ENCODE measurements at regions not wholly inside any gene's neighbourhood (a gene's known extent, or its start where the extent isn't known, plus 50 kb on each side); places are given as distances from the start of the nearest gene placed in this dataset.

GRCh38 chr19:20423381-20424197 is 142.0 kb downstream of the ZNF737 start:
- no peak for TF ChIP-seq CTCF (IDR thresholded peaks at IDR 0.05)
- WGBS, 2 donors: 3 to 5% methylated on average over 44 of the region's 44 CpGs
- H3K36me3 ChIP-seq: peaks cover 0 to 3% (median 0%) of the 10 kb centered on the region in 9 donors
- H3K9me3 ChIP-seq: peaks cover 0 to 6% (median 0%) of the 10 kb centered on the region in 11 donors
- H3K4me1 ChIP-seq: peaks cover 0 to 7% (median 0%) of the 10 kb centered on the region in 9 donors
- DNase-seq (peak; percentile 52 to 57), ATAC-seq (peak; percentile 52 to 79 (median 69))
- no peaks in the 10 kb centered on the region for H3K27me3 ChIP-seq
- peak overlapping the region; percentile 10 to 80 (median 68) for H3K4me3 ChIP-seq
- peak overlapping the region; percentile 49 to 90 (median 81) for H3K27ac ChIP-seq
- intact Hi-C loops (cut with DNase I): loop anchor here in 1 of 10 donors (5.0 kb wide), 1 partner anchor 1084 kb away; the partner anchor contains the start of gene ZNF429

- intact Hi-C loops (cut with DNase I): loop anchor here in 1 of 10 donors (5.0 kb wide), 1 partner anchor 1085 kb away; the partner anchor contains the start of gene ZNF429
- H3K27ac ChIP-seq: peak overlapping the region in 9 of 10 donors; percentile 61 to 90 (median 81)
- peak overlapping the region in 9 of 10 donors; percentile 34 to 80 (median 71) for H3K4me3 ChIP-seq
- peaks cover 0 to 12% (median 0%) of the 10 kb centered on the region in 11 donors for H3K9me3 ChIP-seq
- TF ChIP-seq CTCF (IDR thresholded peaks at IDR 0.05): no peak
- H3K36me3 ChIP-seq: peaks cover 0 to 3% (median 0%) of the 10 kb centered on the region in 9 donors
- H3K4me1 ChIP-seq: peaks cover 0 to 7% (median 0%) of the 10 kb centered on the region in 9 donors
- no peaks in the 10 kb centered on the region for H3K27me3 ChIP-seq
- ATAC-seq (no peak), DNase-seq (peak in 1 of 2 donors; percentile 4)
- 72 to 80% methylated on average over 22 of the region's 22 CpGs for WGBS, 2 donors
Observed at GRCh38 chr19:20422216-20423205, 143.1 kb downstream of the ZNF737 start.

- Histone ChIP-seq H3K4me1 (no peaks in the 10 kb centered on the region), H3K27ac (no peak overlapping the region), H3K4me3 (no peak overlapping the region), H3K27me3 (no peaks in the 10 kb centered on the region), H3K36me3 (peaks cover 0 to 3% (median 0%) of the 10 kb centered on the region in 9 donors), H3K9me3 (peaks cover 0 to 10% (median 0%) of the 10 kb centered on the region in 11 donors)
- no peak for TF ChIP-seq CTCF (IDR thresholded peaks at IDR 0.05)
- WGBS, 2 donors: 76 to 81% methylated on average over 1 of the region's 1 CpG
- ATAC-seq (no peak), DNase-seq (no peak)
- intact Hi-C loops (cut with DNase I): no loop called here
Observed at GRCh38 chr19:20416661-20417060, 148.9 kb downstream of the ZNF737 start.

- WGBS, 2 donors: 90% methylated on average over 2 of the region's 2 CpGs
- no peaks in the 10 kb centered on the region for H3K36me3 ChIP-seq
Observed at GRCh38 chr19:20414120-20414519, 151.5 kb downstream of the ZNF737 start.

More at GRCh38 chr19:20414120-20414519, 151.5 kb downstream of the ZNF737 start:
- Histone ChIP-seq H3K4me1 (no peaks in the 10 kb centered on the region), H3K4me3 (no peak overlapping the region), H3K9me3 (peaks cover 0 to 17% (median 0%) of the 10 kb centered on the region in 11 donors), H3K27ac (no peak overlapping the region), H3K27me3 (no peaks in the 10 kb centered on the region)
- TF ChIP-seq CTCF (IDR thresholded peaks at IDR 0.05): no peak
- ATAC-seq: no peak
- no peak for DNase-seq
- intact Hi-C loops (cut with DNase I): loop anchor here in 1 of 10 donors (5.0 kb wide), 1 partner anchor 123 kb away; no protein-coding TSS in a partner anchor

All from heart right ventricle (tissue), 16 donors.